OCI-M2 (cell line): ENCODE measurements at regions not wholly inside any gene's neighbourhood (a gene's known extent, or its start where the extent isn't known, plus 50 kb on each side); places are given as distances from the start of the nearest gene placed in this dataset.

Experiments
- DNase-seq: peaks from one replicate; lab custom pipeline; 2025; ENCODE audit not compliant: unreplicated experiment; lab: John Stamatoyannopoulos, UW

GRCh38 chr6:71476872-71477271, 188.3 kb downstream of the OGFRL1 start:
- no peak for DNase-seq

DNA sequence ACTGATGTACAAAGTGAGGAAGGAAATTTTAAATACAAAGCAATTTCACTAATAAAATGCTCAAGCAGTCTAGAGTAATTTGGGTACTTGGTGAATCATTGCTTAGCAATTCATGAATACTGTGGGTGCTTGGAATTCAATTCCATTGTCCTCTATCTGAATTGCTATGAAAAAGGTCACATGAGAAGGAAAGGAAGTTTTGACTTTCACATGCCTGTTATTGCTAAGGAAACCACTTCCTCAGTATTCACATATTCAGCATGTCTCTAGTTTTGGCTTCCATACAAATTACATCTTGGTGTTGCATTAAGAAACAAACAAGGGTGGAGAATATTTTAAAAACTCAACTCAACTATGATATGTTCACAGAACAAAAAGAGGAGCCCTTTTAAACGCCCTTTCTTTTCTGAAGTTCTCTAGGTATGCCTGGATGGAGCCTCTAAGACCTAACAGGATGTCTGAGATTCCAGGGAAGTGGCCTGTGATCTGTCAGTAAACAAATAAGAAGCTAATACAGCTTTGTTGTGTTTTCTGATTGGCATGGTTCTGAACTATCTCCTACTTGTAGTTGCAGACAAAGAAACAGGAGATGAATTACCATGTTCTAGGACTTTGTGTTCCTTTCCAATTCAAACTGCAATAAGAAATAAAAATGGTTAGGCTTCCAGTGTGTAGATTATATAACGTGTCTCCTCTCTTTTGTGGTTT, 190.4 kb downstream of the OGFRL1 start:
- DNase-seq = no peak

DNA sequence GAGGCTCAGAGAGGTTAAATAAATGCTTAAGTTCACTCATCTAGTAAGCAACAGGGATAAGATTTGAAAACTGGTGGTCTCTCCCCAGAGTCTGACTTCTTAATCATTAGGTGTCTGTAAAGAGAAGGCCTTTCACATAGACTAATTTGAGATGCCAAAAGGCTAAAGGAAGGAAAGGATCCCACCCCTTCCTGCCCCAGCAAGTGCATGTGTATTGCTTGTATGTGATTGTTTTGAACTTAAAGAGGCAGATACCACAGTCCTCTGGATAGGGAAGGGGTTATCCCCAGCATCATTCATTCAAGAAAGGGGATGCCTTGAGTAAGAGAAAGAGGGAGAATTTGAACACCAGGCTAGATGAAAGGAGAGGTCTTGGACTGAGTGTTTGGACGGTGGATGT, 192.0 kb downstream of the OGFRL1 start:
- DNase-seq = no peak

GRCh38 chr6:71481011-71481410, 192.4 kb downstream of the OGFRL1 start:
- no peak for DNase-seq

DNA sequence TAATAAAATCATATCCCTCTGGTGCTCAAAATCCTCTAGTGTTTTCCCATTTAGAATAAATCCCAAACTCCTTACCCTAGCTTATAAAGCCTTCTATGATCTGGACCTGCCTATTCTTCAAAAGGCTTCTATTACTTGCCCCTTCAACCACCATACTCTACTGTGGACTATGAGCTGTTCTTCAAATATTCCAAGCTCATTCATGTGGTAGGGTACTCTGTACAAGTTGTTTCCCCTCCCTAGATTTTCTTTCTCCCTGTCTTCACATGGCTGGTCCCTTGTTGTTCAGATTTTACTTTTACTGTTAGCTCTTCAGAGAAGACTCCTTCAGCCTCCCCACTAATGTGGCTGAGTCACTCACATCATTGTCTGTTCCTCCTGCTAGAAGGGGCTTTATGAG, 193.2 kb downstream of the OGFRL1 start:
- DNase-seq = no peak

- DNase-seq = no peak
These were observed 194.1 kb downstream of the OGFRL1 start for GRCh38 chr6:71482742-71483141.

- no peak for DNase-seq
These were observed 197.8 kb downstream of the OGFRL1 start for GRCh38 chr6:71486461-71486860.

- no peak for DNase-seq
These were observed 199.6 kb downstream of the OGFRL1 start for GRCh38 chr6:71488186-71488585.

DNA sequence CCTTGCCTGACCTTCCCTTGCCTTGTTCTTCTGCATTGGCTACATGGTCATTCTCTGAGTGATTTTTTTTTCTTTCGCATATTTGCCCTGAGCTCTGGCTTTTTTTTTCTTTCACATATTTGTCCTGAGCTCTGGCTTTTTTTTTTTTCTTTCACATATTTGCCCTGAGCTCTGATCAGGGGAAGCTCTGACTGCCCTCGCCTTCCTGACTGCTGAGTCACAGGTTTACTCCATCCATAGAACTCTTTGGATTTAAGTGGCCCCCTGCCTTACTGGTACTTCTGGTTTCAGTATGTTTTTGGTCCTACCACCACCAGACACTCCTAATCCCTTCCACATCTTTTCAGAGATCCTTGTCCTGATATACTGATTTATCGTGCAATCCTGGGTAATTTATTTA, 201.1 kb downstream of the OGFRL1 start:
- DNase-seq = no peak

- DNase-seq = no peak
These were observed 202.3 kb downstream of the OGFRL1 start for GRCh38 chr6:71490876-71491275.

GRCh38 chr6:71491844-71492243, 203.2 kb downstream of the OGFRL1 start:
- no peak for DNase-seq

DNA sequence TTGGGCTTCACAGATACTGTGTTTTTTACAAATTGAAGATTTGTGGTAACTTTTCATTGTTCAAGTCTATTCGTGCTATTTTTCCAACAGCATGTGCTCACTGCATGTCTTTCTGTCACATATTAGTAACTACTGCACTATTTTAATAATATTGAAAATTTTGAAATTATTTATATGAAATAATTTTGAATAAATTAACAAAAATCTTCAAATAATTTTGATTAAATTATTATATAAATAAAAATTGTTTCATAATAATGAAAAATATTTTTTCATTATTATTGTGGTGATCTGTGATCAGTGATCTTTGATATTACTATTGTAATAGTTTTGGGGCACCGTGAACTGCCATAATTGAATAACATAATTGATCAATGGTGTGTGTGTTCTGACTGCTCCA, 204.1 kb downstream of the OGFRL1 start:
- no peak for DNase-seq

DNA sequence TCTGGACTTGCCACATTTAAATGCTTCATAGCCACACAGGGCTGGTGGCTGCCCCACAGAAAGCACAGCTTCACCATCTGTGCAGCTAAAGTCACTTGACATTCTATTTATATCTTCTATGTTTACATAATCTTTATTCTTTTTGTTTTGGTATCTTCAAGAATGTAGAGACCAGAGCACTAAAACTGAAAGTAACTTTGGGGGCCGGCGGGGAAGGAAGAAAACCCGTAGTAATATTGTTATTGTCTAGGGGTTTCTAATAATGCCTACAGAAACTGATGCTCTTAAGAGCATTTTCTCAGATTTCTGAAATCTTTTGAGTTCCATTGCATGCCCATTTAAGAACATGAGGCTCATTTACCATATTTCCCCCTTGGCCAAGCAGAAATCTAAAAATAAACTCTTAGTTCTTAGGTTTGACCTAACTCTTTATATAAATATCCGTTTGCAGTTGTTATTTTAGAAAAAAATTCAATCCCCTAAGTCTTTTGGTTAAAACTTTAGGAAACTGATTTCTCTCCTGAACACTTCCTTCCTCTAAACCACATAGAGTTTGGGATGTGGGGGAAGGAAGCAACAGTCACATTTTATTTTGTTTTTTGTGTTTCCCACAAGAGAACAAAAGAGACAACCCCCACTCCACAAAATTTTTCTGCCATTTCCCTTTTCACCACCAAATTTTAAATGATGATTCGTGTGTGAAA, 207.6 kb downstream of the OGFRL1 start:
- no peak for DNase-seq

GRCh38 chr6:71496722-71497033, 208.1 kb downstream of the OGFRL1 start:
- DNase-seq = no peak

- DNase-seq = no peak
These were observed 210.0 kb downstream of the OGFRL1 start for GRCh38 chr6:71498638-71499037.

- DNase-seq = no peak
These were observed 211.1 kb downstream of the OGFRL1 start for GRCh38 chr6:71499667-71500066.

DNA sequence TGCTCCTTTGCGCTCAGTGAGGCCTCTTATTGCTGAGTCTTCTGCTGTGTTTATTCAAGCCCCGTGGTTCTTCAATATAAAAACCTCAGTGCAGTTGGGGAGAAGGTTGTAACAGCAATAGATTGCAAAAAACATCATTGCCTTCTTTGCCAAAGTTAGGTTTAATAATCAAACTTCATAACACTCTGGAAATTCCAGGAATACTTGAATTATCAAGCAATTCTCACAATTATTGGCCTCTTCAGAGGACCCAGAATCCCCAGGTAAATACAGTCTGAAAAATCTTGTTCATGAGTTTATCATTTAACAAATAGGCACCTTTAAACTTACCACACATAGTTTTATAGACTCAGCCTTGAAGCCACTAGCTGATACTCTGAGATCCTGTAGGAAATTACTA, 213.6 kb downstream of the OGFRL1 start:
- DNase-seq = no peak

GRCh38 chr6:71502956-71503355, 214.3 kb downstream of the OGFRL1 start:
- DNase-seq = no peak

GRCh38 chr6:71507183-71507582, 218.6 kb downstream of the OGFRL1 start:
- no peak for DNase-seq

DNA sequence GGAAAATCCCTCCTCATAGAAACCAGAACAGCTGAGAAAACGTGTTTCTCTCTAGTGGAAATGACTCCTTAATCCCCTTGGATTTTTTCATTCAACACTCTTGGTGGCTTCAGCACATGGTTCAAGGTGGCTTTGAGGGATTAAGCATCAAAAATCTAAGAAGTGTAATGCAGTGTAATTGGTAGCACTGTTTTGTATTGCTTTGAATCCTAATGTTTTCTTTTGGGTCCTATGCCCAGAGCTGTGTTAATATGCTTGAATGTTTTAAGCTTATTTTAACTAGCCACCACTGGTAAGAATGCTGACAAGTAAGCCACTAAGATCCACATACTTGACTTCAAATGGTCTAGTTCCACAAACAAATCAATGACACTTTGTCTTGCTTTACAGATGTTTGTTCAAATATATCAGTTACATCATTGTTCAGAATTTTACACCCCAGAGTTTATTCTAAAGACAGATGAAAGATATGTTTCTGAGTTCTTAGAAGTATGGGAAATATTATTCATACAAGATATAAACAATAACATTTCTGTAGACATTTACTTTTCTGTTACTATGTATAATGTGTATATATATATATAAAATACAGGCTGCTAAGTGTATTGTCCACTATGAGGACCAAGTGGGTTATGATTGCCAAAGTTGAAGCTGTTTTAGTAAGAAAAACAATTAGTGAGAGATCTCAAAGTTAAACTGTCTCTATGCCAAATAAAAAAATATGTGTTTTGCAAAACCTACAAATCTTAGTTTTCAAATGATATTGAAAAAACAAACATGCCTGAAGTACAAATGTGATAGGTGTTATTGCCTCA, 220.8 kb downstream of the OGFRL1 start:
- no peak for DNase-seq

DNA sequence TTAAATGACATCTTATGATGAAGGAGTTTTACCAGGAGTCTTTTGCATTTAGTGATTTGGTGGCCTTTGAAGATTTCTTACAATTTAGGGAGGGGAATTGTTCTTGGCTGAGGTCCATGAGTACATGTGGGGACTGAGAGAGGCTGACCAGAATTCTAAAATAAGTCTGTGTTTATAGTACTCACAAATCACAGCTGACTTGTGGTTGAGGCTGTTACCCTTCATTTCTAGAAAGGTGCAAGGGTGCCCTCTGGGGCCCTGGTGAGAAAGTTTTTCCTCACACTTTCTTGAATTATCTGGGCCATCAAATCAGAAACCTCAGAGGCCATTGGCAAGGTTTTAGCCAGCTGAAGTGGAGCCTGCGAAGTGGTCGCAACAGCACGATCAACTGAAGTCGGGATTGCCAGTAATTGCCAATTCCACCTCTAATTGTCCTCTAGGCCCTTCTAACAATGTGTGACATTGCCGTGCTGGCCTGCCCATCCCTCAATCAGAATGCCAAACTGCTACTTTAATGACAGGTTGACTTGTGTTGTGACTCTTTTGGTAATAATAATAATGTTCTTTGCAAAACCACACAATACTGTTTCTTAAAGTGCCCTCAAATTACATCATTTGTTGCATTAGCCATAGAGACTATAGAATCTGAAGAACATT, 221.6 kb downstream of the OGFRL1 start:
- no peak for DNase-seq

DNA sequence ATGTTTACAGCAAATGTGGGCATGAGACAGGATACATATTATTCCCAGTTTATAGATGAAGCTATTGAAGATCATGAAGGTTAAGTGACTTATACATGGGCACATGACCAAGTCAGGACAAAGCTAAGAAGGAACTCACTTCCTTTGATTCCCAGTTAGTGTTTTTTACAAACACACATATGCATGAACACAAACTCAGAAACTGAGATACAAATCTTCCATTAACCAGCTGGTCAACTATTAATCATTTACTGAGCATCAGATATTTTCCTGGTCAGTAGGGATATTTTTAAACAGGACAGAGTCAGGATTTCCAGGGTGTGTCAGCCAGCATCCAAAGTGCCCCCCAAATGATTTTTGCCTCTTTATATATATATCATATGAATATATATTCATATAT, 222.2 kb downstream of the OGFRL1 start:
- no peak for DNase-seq
